Neural progenitor cell (in vitro differentiated cells): ENCODE measurements at regions not wholly inside any gene's neighbourhood (a gene's known extent, or its start where the extent isn't known, plus 50 kb on each side); places are given as distances from the start of the nearest gene placed in this dataset.

Experiments
- EZH2 ChIP-seq: fragments of 200-600 bp; sonication (generic); IDR thresholded peaks from 2 replicates; pipeline ENCODE4 v1.6.1; 2017; ENCODE audit warnings: antibody characterized with exemption, mild to moderate bottlenecking, moderate library complexity
- EZH2phosphoT487 ChIP-seq: fragments of 200-600 bp; sonication (generic); IDR thresholded peaks from 2 replicates; pipeline ENCODE4 v1.6.1; 2017; ENCODE audit warnings: antibody characterized with exemption
- TF ChIP-seq, protein P1 (sequence below): fragments of 200-600 bp; sonication (generic); IDR thresholded peaks from 2 replicates; pipeline ENCODE4 v1.5.1; 2017; ENCODE audit warnings: antibody characterized with exemption, mild to moderate bottlenecking

DNA sequence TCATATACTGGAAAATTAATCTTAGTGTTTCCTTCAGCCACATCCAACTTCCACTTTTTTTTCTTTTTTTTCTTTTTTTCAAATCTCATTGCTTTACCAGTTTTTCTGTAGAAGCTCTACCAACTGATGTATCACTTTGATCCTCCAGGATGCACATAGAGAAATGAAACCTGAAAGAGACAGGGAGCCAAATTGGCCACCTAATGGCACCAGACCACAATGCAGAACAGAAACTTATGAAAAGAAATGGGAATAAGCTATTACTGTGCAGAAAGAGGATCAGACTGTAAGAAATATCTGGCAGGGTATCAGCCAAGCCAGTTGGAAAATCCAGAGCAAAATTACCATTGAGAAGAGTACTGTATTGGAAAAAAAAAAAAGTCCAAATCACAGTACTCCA lies 1514.2 kb downstream of the MRPL39 start:
- TF ChIP-seq, protein P1, sequence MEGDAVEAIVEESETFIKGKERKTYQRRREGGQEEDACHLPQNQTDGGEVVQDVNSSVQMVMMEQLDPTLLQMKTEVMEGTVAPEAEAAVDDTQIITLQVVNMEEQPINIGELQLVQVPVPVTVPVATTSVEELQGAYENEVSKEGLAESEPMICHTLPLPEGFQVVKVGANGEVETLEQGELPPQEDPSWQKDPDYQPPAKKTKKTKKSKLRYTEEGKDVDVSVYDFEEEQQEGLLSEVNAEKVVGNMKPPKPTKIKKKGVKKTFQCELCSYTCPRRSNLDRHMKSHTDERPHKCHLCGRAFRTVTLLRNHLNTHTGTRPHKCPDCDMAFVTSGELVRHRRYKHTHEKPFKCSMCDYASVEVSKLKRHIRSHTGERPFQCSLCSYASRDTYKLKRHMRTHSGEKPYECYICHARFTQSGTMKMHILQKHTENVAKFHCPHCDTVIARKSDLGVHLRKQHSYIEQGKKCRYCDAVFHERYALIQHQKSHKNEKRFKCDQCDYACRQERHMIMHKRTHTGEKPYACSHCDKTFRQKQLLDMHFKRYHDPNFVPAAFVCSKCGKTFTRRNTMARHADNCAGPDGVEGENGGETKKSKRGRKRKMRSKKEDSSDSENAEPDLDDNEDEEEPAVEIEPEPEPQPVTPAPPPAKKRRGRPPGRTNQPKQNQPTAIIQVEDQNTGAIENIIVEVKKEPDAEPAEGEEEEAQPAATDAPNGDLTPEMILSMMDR, result no peak
- TF ChIP-seq EZH2 (no peak), EZH2phosphoT487 (no peak)
